Endothelial cell of umbilical vein (primary cell): ENCODE measurements at regions not wholly inside any gene's neighbourhood (a gene's known extent, or its start where the extent isn't known, plus 50 kb on each side); places are given as distances from the start of the nearest gene placed in this dataset.

Experiments used
- BruUV-seq: library from RNA; stranded (reverse); fragments of 400-500 nt; replicated peaks from 2 replicates; lab custom pipeline; 2021; lab: Mats Ljungman, UMichigan
- CTCF ChIA-PET: fragments of 300-600, 350-600 bp; sonication (Branson Sonifier 250); formaldehyde crosslinking; loops from one replicate; lab custom pipeline; 2021; ENCODE audit warnings: antibody characterized with exemption, inconsistent platforms; lab: Charles Lee
- POLR2A ChIA-PET: fragments of 300-600, 350-600 bp; sonication (Branson Sonifier 250); formaldehyde crosslinking; loops from one replicate; lab custom pipeline; 2021; ENCODE audit warnings: antibody characterized with exemption, inconsistent platforms; lab: Charles Lee
- DNase-seq: peaks from one replicate; pipeline ENCODE4 v3.0.0-alpha.2; 2011; ENCODE audit warnings: low read depth, low spot score
- FAIRE-seq: peaks from 2 replicates; lab custom pipeline; 2011; peaks lifted over from hg19 to GRCh38; lab: Jason Lieb, UNC
- H2AFZ ChIP-seq: 2 replicates; pipeline ENCODE4 v1.6.0; 2012; ENCODE audit warnings: low read depth, low read length, control low read depth, inconsistent platforms
- H3K27ac ChIP-seq: 2 replicates; pipeline ENCODE4 v1.5.1; 2011; ENCODE audit warnings: low read depth, mild to moderate bottlenecking, control low read depth, low read length, moderate library complexity; ENCODE audit not compliant: insufficient read depth
- H3K27me3 ChIP-seq, 2 experiments: 2 replicates each; pipeline versions ENCODE4 v1.6.0 to v1.6.1; 2011; ENCODE audit warnings: low read length in 2 of 2, mixed read lengths in 1 of 2; ENCODE audit not compliant: control insufficient read depth in 2 of 2, insufficient read depth in 2 of 2
- H3K36me3 ChIP-seq, 2 experiments: 2 replicates in 1 of 2; 3 replicates in 1 of 2; pipeline ENCODE4 v1.5.1; 2011; ENCODE audit warnings: low read length in 2 of 2, mild to moderate bottlenecking in 1 of 2, moderate library complexity in 1 of 2; ENCODE audit not compliant: control insufficient read depth in 2 of 2, insufficient read depth in 2 of 2; ENCODE audit errors: extremely low read depth in 1 of 2
- H3K4me1 ChIP-seq: 3 replicates; pipeline ENCODE4 v1.5.1; 2011; ENCODE audit warnings: mild to moderate bottlenecking, low read length; ENCODE audit not compliant: control insufficient read depth, insufficient read depth; ENCODE audit errors: extremely low read depth
- H3K4me2 ChIP-seq: 2 replicates; pipeline ENCODE4 v1.6.1; 2011; ENCODE audit warnings: low read length, control low read depth, mixed read lengths; ENCODE audit not compliant: insufficient read depth
- H3K4me3 ChIP-seq, 3 experiments: fragments of 200-600 bp in 1 of 3; sonication (generic), shearing (Covaris generic) in 1 of 3; replicated peaks in 1 of 3; 2 replicates each; pipeline ENCODE4 v1.5.1; 2011 to 2016; ENCODE audit warnings: control low read depth in 3 of 3, low read length in 3 of 3, mild to moderate bottlenecking in 2 of 3, inconsistent platforms in 1 of 3, low read depth in 1 of 3, moderate library complexity in 1 of 3; ENCODE audit not compliant: insufficient read depth in 1 of 3
- H3K79me2 ChIP-seq: 2 replicates; pipeline ENCODE4 v1.6.0; 2012; ENCODE audit warnings: low read length, inconsistent platforms; ENCODE audit not compliant: control insufficient read depth, insufficient read depth
- H3K9ac ChIP-seq: replicated peaks from 2 replicates; pipeline ENCODE3; 2011; ENCODE audit warnings: low read length, control low read depth; ENCODE audit not compliant: insufficient read depth; ENCODE audit errors: extremely low read depth
- H3K9me1 ChIP-seq: replicated peaks from 3 replicates; pipeline ENCODE4 v1.6.0; 2011; ENCODE audit warnings: mild to moderate bottlenecking, low read length; ENCODE audit not compliant: control insufficient read depth, insufficient read depth; ENCODE audit errors: extremely low read depth
- H3K9me3 ChIP-seq: replicated peaks from 2 replicates; pipeline ENCODE4 v1.5.1; 2012; ENCODE audit warnings: low read length, inconsistent platforms; ENCODE audit not compliant: control insufficient read depth, insufficient read depth
- H4K20me1 ChIP-seq: replicated peaks from 2 replicates; pipeline ENCODE3; 2011; ENCODE audit warnings: mild to moderate bottlenecking, low read length; ENCODE audit not compliant: control insufficient read depth, insufficient read depth; ENCODE audit errors: extremely low read depth
- CTCF ChIP-seq, 2 donors: IDR thresholded peaks; 1 replicate in 1 of 2; 2 replicates in 1 of 2; pipeline ENCODE4 v1.5.1; 2011; ENCODE audit warnings: low read length in 2 of 2, mild to moderate bottlenecking in 2 of 2, moderate library complexity in 2 of 2, control low read depth in 1 of 2, inconsistent platforms in 1 of 2, low read depth in 1 of 2; ENCODE audit not compliant: insufficient read depth in 1 of 2; ENCODE audit errors: extremely low read depth in 1 of 2
- EZH2 ChIP-seq: IDR thresholded peaks from 2 replicates; pipeline ENCODE4 v1.6.1; 2012; ENCODE audit warnings: borderline replicate concordance, low read depth, mild to moderate bottlenecking, moderate library complexity, low read length, inconsistent platforms; ENCODE audit not compliant: severe bottlenecking
- FOS ChIP-seq: IDR thresholded peaks from 2 replicates; pipeline ENCODE4 v1.6.1; 2011; ENCODE audit warnings: mild to moderate bottlenecking, low read length, moderate library complexity, borderline replicate concordance; ENCODE audit not compliant: insufficient read depth
- GATA2 ChIP-seq: IDR thresholded peaks from 2 replicates; pipeline ENCODE4 v1.7.0; 2011; ENCODE audit warnings: low read depth, mild to moderate bottlenecking, moderate library complexity, mixed read lengths, low read length; ENCODE audit not compliant: insufficient read length, insufficient read depth
- JUN ChIP-seq: IDR thresholded peaks from 2 replicates; pipeline ENCODE4 v1.6.1; 2011; ENCODE audit warnings: borderline replicate concordance, low read depth; ENCODE audit not compliant: insufficient read length, insufficient read depth
- MAX ChIP-seq: IDR thresholded peaks from 2 replicates; pipeline ENCODE4 v1.6.1; 2011; ENCODE audit not compliant: insufficient read depth, insufficient read length
- MYC ChIP-seq: IDR thresholded peaks from one replicate; pipeline ENCODE4 v1.6.1; 2011; ENCODE audit warnings: mild to moderate bottlenecking, low read depth, low read length
- POLR2A ChIP-seq: IDR thresholded peaks from 2 replicates; pipeline ENCODE4 v1.6.1; 2012; ENCODE audit warnings: low read depth, mild to moderate bottlenecking, control low read depth, low read length
- POLR2AphosphoS5 ChIP-seq: IDR thresholded peaks from 2 replicates; pipeline ENCODE4 v1.6.1; 2012; ENCODE audit warnings: low read depth, mild to moderate bottlenecking, control low read depth, low read length, moderate library complexity; ENCODE audit not compliant: insufficient read depth
- dilution Hi-C: fragments of 300-500 bp; cut with MboI; formaldehyde crosslinking; loops from one replicate; pipeline ENCODE4 v1.15.0; 2019; ENCODE audit warnings: low sequenced_read_pairs; ENCODE audit not compliant: extremely low pct_ligation_motif_present
- intact Hi-C: fragments of 100-400 bp; cut with micrococcal nuclease; formaldehyde crosslinking; loops from one replicate; pipeline ENCODE4 v1.10.0; 2022

- Histone ChIP-seq H3K4me3 (no peak overlapping the region), H3K9me1 (no peaks in the 10 kb centered on the region), H3K79me2 (no peaks in the 10 kb centered on the region), H3K4me1 (peaks cover 10% of the 10 kb centered on the region), H3K27me3 (no peaks in the 10 kb centered on the region), H4K20me1 (no peaks in the 10 kb centered on the region), H3K9me3 (no peaks in the 10 kb centered on the region), H2AFZ (no peak overlapping the region), H3K27ac (no peak overlapping the region), H3K4me2 (no peak overlapping the region), H3K36me3 (no peaks in the 10 kb centered on the region), H3K9ac (no peak overlapping the region)
- dilution Hi-C loops: no loop called here
- TF ChIP-seq MYC (no peak), GATA2 (no peak), FOS (no peak), EZH2 (no peak)
- intact Hi-C loops: loop anchor here (5.0 kb wide), 1 partner anchor 295 kb away; no protein-coding TSS in a partner anchor
- FAIRE-seq (no peak), DNase-seq (no peak)
- CTCF ChIA-PET: interaction anchor here (2.2 kb wide), 1 partner anchor 9 kb away, joined by 10 read pairs; no protein-coding TSS in a partner anchor
- no TSS peak for BruUV-seq
- POLR2A ChIA-PET: no interaction called here
These were observed 359.4 kb upstream of the RIOK2 start for GRCh38 chr5:97542469-97542868.

GRCh38 chr5:97543166-97543565 lies 360.1 kb upstream of the RIOK2 start:
- H3K9me1 ChIP-seq: no peaks in the 10 kb centered on the region
- ChIA-PET CTCF (interaction anchor here (0.7 to 2.2 kb wide), 2 partner anchors 9 to 10 kb away, joined by 3 to 10 read pairs; no protein-coding TSS in a partner anchor), POLR2A (no interaction called here)
- peaks cover 16% of the 10 kb centered on the region for H3K4me1 ChIP-seq
- no peaks in the 10 kb centered on the region for H3K36me3 ChIP-seq
- no peak overlapping the region for H3K4me2 ChIP-seq
- TF ChIP-seq EZH2 (no peak), GATA2 (no peak), MYC (no peak), MAX (no peak), POLR2AphosphoS5 (no peak), CTCF (IDR thresholded peaks at IDR 0.05; ENCODE audit: extremely low read depth in 1 of 2, insufficient read depth in 1 of 2, low read depth in 1 of 2, low read length in 2 of 2) (no peak), POLR2A (no peak), FOS (no peak), JUN (no peak)
- no peak for DNase-seq
- H3K9me3 ChIP-seq: no peaks in the 10 kb centered on the region
- intact Hi-C loops (loop anchor here (5.0 kb wide), 1 partner anchor 294 kb away; no protein-coding TSS in a partner anchor), dilution Hi-C loops (no loop called here)
- H2AFZ ChIP-seq: no peak overlapping the region
- no peak overlapping the region for H3K9ac ChIP-seq
- H4K20me1 ChIP-seq: no peaks in the 10 kb centered on the region
- H3K27me3 ChIP-seq: no peaks in the 10 kb centered on the region
- no peaks in the 10 kb centered on the region for H3K79me2 ChIP-seq
- H3K4me3 ChIP-seq: no peak overlapping the region
- no peak overlapping the region for H3K27ac ChIP-seq
- FAIRE-seq: no peak
- no TSS peak for BruUV-seq
